ENCODE measurements at regions not wholly inside any gene's neighbourhood (a gene's known extent, or its start where the extent isn't known, plus 50 kb on each side); places are given as distances from the start of the nearest gene placed in this dataset.

GRCh38 chr6:28838634-28839442 lies 84.9 kb downstream of the TRIM27 start:
- TF ChIP-seq CTCF (IDR thresholded peaks at IDR 0.05; ENCODE audit: poor library complexity, severe bottlenecking) (peak; percentile 87), REST (IDR thresholded peaks at IDR 0.05; ENCODE audit: borderline replicate concordance) (no peak), EZH2 (IDR thresholded peaks at IDR 0.05; ENCODE audit: borderline replicate concordance, insufficient read depth, low read length, poor library complexity, severe bottlenecking) (no peak), POLR2AphosphoS5 (IDR thresholded peaks at IDR 0.05) (no peak), MXI1 (conservative IDR thresholded peaks at IDR 0.05; ENCODE audit: poor library complexity, severe bottlenecking) (peak; percentile 68), TAF1 (IDR thresholded peaks at IDR 0.05; ENCODE audit: low read depth) (no peak), SMC3 (conservative IDR thresholded peaks at IDR 0.05; ENCODE audit: poor library complexity) (peak; percentile 64)

Data from neural cell (in vitro differentiated cells).